Stimulated activated naive CD8-positive, alpha-beta T cell treated with anti-CD3 and anti-CD28 coated beads, Interleukin-15, Interleukin-2, amounts not matched to agents 100 U/mL and 50 U/mL, for 24 hours (primary cell): ENCODE measurements at regions not wholly inside any gene's neighbourhood (a gene's known extent, or its start where the extent isn't known, plus 50 kb on each side); places are given as distances from the start of the nearest gene placed in this dataset.
"Not testable (repeated sequence)": the region's sequence is repeated elsewhere in the genome, so short reads cannot be mapped to it uniquely, and the experiment has no call there.

Source experiments
- ATAC-seq: fragments of 150-1000 bp; cut with Tn5 transposase; one replicate; pipeline ENCODE4 v1.10.0; 2021
- DNase-seq: peaks from one replicate; pipeline ENCODE4 v3.0.0; 2021

- no peak for DNase-seq
- no peak for ATAC-seq
These were observed 104.4 kb downstream of the SEC23IP start for GRCh38 chr10:119996944-119997343.

GRCh38 chr10:119997429-119997828, 104.9 kb downstream of the SEC23IP start:
- DNase-seq (no peak), ATAC-seq (no peak)

- DNase-seq (no peak), ATAC-seq (no peak)
These were observed 110.3 kb downstream of the SEC23IP start for GRCh38 chr10:120002785-120003184.

GRCh38 chr10:120005207-120006201, 113.0 kb downstream of the SEC23IP start:
- ATAC-seq (no peak), DNase-seq (no peak)

DNA sequence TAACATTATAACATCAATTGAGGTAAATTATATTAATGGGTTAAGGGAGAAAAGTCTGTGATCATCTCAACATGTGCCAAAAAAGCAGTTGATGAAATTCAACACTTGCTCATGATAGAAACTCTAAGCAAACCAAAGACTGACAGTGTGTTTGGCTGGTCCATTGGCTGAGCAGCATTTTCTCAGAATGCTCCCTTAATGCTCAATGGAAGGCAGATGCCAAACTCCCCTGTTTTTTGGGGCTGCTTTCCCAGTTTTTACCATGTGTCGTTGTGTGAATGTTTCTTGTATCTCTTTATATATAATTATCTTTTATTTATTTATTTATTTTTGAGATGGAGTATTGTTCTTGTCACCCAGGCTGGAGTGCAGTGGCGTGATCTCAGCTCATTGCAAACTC, 114.7 kb downstream of the SEC23IP start:
- DNase-seq, result no peak
- ATAC-seq, result no peak

DNA sequence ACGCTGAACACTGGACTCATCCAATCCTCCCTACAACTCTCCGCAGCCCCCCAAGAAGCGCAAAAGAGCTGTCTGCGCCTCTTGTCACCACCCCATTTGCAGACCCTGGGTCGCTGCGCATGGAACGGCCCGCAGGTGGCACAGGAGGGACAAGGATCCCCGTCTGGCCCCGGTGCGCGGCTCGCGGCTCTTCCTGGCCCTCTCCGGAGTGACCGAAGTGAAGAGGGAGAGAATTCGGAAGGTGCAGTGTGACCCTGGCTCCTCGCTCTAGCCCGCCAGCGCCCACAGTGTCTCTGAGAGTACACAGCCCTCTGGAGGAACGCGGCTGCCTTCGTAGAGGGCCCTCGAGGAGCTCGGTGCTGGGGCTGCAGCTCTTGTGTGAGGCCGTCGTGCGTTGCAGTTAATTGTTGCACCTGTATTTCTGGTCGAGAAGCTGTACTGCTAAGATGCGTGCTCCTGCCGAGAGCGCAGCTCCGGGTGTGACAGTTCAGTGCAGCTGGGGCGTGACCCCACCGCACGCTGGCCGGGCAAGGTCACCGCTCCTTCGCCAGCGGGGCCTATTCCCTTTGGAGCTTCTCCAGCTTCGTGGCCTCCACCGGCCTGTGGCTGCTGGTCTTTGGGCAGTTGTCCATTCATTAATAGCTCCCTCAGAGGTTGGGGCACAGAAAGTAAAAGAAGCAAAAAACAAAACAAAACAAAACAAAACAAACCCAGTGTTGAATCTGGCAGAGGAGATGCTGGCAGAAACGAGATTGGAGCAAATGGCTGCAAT, 119.0 kb downstream of the SEC23IP start:
- no peak for DNase-seq
- no peak for ATAC-seq

DNA sequence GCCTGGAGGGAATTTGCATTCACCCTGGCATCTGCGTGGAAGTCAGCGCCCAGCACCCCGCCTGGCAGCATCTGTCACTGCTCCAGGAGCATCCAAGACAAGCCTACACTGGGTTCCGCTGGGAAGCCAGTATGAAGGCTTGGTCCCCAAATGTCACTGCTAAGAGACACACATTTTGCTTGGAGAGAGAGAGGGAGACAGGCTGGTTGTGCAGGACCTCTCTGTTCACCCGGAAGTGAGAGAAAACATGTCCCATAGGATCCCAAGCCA, 119.5 kb downstream of the SEC23IP start:
- ATAC-seq (no peak), DNase-seq (no peak)

DNA sequence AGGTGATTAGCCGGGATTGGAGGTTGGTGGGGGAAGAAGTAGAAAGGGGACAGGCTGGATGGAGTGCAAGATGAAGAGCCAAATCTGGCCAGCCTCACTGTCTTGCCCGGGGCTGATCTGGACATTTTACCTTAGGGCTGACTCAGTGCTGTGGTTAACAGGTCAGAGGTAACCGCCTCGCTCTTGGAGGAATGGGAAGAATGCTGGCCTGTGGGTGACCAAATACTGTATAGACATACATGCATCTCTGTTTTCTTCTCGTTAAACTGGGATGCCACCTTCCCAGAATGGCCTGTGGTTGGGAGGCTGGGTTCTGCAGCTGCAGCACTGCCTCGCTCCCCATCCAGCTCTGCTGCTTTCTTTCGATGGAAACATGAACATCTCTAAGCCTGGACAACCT, 120.0 kb downstream of the SEC23IP start:
- ATAC-seq, result no peak

DNA sequence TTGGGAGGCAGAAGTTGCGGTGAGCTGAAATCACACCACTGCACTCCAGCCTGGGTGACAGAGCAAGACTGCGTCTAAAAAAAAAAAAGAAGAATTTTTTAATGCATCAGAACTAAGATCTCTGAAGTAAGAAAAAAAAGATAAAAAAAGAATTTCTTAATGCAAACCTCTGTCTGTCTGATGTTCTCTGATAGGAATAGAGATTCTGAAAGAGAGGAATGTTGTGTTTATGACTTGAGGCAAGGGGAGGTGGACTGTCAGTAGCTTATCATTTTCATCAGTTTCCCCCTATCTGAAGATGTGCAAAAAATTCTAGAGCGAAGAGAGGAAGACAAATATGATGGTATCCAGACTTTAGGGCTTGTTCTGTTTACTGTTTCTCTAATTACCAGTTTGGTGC, 121.5 kb downstream of the SEC23IP start:
- DNase-seq (no peak), ATAC-seq (no peak)

More for the DNA sequence above, 120.0 kb downstream of the SEC23IP start:
- DNase-seq, result no peak

DNA sequence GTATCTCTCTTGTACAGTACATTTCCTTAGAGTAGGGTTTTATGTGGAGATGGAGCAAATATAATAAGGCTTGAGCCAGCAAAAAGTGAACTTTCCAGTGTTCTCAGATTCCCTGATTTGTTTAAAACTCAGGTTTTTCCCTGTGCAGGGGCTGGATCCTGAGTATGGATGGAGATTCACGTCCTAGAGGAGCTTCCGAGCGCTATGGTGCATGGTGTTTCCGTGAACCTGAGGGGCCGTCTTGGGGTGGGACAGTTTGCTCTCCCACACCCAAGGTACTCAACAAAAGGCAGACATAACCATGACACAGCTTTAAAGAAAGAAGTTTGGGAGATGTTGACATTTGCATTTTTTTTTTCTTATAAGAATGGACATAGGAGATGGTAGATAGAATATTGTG, 122.5 kb downstream of the SEC23IP start:
- no peak for DNase-seq

DNA sequence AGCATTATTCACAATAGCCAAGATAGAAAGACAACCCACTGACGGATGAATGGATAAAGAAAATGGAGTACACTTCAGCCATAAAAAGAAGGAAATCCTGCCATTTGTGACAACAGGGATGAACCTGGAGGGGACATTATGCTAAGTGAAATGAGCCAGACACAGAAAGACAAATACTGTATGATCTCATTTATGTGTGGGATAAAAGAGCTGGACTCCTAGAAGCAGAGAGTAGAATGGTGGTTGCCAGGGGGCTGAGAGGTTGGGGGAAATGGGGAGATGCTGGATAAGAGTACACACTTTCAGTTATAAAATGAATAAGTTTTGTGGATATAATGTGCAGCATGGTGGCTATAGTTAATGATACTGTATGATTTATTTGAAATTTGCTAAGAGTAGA, 124.4 kb downstream of the SEC23IP start:
- no peak for ATAC-seq
- no peak for DNase-seq

More for the DNA sequence above, 122.5 kb downstream of the SEC23IP start:
- no peak for ATAC-seq

- no peak for DNase-seq
- ATAC-seq, result no peak
These were observed 125.3 kb downstream of the SEC23IP start for GRCh38 chr10:120017733-120018417.

GRCh38 chr10:120018695-120019094, 126.2 kb downstream of the SEC23IP start:
- ATAC-seq (no peak), DNase-seq (no peak)

DNA sequence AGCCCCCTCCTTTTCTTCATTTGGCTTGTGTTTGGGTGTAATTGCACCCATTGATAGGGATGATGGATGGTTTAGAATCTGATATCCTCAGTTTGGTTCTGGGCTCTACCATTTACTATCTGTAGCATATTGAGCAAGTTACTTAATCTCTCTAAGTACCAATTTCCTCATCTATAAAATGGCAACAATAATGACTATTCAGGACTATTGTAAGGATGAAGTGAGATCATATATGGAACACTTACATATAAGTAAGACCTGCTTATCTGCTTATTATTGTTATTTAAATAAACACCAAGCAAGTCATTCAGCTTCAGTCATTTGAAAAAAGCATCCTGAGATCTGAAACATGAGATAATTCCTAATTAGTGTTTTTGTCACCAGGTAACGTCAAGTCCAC, 127.0 kb downstream of the SEC23IP start:
- ATAC-seq (no peak), DNase-seq (no peak)

DNA sequence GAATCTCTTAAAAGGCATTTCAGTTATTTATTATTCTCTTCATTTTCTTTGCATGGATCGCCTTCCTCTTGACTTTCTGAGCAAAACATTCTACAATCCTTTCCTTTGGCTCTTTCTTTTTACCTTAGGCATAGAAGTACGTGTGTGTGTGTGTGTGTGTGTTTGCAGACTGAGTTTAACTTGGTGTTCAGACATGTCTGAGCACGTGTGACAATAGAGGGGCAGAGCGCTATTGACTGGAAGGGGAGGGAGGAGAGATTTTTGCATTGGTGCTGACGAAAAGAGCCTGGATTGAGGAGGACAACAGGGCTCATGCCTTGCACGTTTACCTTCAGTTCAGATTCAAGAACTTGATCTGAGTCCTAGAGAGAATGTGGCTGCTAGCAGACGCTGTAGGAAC, 129.8 kb downstream of the SEC23IP start:
- DNase-seq, result no peak
- no peak for ATAC-seq

- DNase-seq (no peak), ATAC-seq (no peak)
These were observed 141.7 kb downstream of the SEC23IP start for GRCh38 chr10:120034236-120034635.

- ATAC-seq (no peak), DNase-seq (no peak)
These were observed 146.5 kb downstream of the SEC23IP start for GRCh38 chr10:120039046-120039445.

GRCh38 chr10:120039826-120040225, 147.3 kb downstream of the SEC23IP start:
- ATAC-seq (no peak), DNase-seq (no peak)

GRCh38 chr10:120041807-120042559, 149.5 kb downstream of the SEC23IP start:
- ATAC-seq, result no peak
- DNase-seq, result no peak

GRCh38 chr10:120042705-120043104, 150.2 kb downstream of the SEC23IP start:
- DNase-seq (no peak), ATAC-seq (no peak)

GRCh38 chr10:120047373-120047772, 154.8 kb downstream of the SEC23IP start:
- ATAC-seq, DNase-seq: not testable (repeated sequence)

GRCh38 chr10:120047926-120048325, 155.4 kb downstream of the SEC23IP start:
- ATAC-seq (no peak), DNase-seq (no peak)
